ENCODE measurements at regions not wholly inside any gene's neighbourhood (a gene's known extent, or its start where the extent isn't known, plus 50 kb on each side); places are given as distances from the start of the nearest gene placed in this dataset.

GRCh38 chr1:101081496-101082488 is 56.2 kb upstream of the DPH5 start:
- in situ Hi-C loops (cut with HindIII; ENCODE audit: low pct_ligation_motif_present, low sequenced_read_pairs), result no loop called here
- Histone ChIP-seq H3K36me3 (replicated peaks) (no peaks in the 10 kb centered on the region), H3K27me3 (replicated peaks) (no peaks in the 10 kb centered on the region), H3K27ac (no peak overlapping the region), H3K4me3 (ENCODE audit: low read depth, low read length) (no peak overlapping the region)
- TF ChIP-seq, protein P1, sequence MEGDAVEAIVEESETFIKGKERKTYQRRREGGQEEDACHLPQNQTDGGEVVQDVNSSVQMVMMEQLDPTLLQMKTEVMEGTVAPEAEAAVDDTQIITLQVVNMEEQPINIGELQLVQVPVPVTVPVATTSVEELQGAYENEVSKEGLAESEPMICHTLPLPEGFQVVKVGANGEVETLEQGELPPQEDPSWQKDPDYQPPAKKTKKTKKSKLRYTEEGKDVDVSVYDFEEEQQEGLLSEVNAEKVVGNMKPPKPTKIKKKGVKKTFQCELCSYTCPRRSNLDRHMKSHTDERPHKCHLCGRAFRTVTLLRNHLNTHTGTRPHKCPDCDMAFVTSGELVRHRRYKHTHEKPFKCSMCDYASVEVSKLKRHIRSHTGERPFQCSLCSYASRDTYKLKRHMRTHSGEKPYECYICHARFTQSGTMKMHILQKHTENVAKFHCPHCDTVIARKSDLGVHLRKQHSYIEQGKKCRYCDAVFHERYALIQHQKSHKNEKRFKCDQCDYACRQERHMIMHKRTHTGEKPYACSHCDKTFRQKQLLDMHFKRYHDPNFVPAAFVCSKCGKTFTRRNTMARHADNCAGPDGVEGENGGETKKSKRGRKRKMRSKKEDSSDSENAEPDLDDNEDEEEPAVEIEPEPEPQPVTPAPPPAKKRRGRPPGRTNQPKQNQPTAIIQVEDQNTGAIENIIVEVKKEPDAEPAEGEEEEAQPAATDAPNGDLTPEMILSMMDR (IDR thresholded peaks at IDR 0.05; ENCODE audit: low read depth, low read length, missing control alignments), result no peak
- DNase-seq, result no peak

GRCh38 chr1:101080859-101081258 is 55.3 kb upstream of the DPH5 start:
- TF ChIP-seq, protein P1 (IDR thresholded peaks at IDR 0.05; ENCODE audit: low read depth, low read length, missing control alignments), result no peak
- H3K27ac ChIP-seq, result no peak overlapping the region
- no peak overlapping the region for H3K4me3 ChIP-seq (ENCODE audit: low read depth, low read length)
- no peaks in the 10 kb centered on the region for H3K27me3 ChIP-seq (replicated peaks)
- no peak for DNase-seq
- in situ Hi-C loops (cut with HindIII; ENCODE audit: low pct_ligation_motif_present, low sequenced_read_pairs), result no loop called here
- H3K36me3 ChIP-seq (replicated peaks), result no peaks in the 10 kb centered on the region

- in situ Hi-C loops (cut with HindIII; ENCODE audit: low pct_ligation_motif_present, low sequenced_read_pairs), result no loop called here
- Histone ChIP-seq H3K36me3 (replicated peaks) (no peaks in the 10 kb centered on the region), H3K27me3 (replicated peaks) (no peaks in the 10 kb centered on the region), H3K4me3 (ENCODE audit: low read depth, low read length) (no peak overlapping the region), H3K27ac (no peak overlapping the region)
- no peak for DNase-seq
- TF ChIP-seq, protein P1 (IDR thresholded peaks at IDR 0.05; ENCODE audit: low read depth, low read length, missing control alignments), result no peak
Measured at GRCh38 chr1:101079341-101079740, 53.8 kb upstream of the DPH5 start.

DNA sequence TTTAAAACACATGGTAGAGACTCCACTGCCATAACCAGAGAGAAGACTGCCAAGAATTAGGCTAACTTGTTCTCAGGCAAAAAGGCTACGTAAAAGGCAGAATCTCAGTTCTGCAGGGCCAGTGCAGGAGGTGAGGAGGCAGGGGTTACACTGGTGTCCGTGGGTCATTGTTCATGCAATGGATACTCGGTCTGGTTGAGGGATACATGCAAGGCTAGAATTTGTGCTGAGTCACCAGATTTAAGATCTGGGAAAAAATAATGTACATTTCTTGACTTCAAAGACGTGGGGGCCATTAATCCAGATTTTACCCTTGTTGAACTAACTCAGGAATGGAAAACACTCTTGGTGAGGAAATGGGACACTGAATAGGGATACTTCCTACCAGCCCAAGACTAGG is 52.3 kb upstream of the DPH5 start:
- DNase-seq, result no peak
- TF ChIP-seq, protein P1 (IDR thresholded peaks at IDR 0.05; ENCODE audit: low read depth, low read length, missing control alignments), result no peak
- no peaks in the 10 kb centered on the region for H3K36me3 ChIP-seq (replicated peaks)
- H3K4me3 ChIP-seq (ENCODE audit: low read depth, low read length), result no peak overlapping the region
- no peaks in the 10 kb centered on the region for H3K27me3 ChIP-seq (replicated peaks)
- in situ Hi-C loops (cut with HindIII; ENCODE audit: low pct_ligation_motif_present, low sequenced_read_pairs), result no loop called here
- no peak overlapping the region for H3K27ac ChIP-seq

DNA sequence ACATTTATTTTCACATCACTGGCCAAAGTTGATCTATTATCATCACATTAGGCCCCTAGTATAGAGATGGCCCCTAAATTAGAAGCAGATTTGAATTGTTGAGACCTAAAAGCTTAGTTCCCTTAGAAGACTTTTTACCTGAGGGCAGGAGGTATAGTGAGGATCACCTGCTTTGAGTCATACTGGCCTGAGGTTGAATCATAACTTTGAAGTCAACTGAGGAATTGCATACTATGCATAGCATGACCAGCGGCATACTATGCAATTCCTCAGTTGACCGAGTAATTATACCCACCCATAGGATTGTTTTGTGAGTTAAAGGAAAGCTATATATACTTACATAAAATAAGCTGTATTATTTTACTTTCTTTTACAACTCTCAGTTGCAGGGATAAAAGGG is 50.3 kb upstream of the DPH5 start:
- Histone ChIP-seq H3K4me3 (ENCODE audit: low read depth, low read length) (no peak overlapping the region), H3K36me3 (replicated peaks) (no peaks in the 10 kb centered on the region), H3K27ac (no peak overlapping the region), H3K27me3 (replicated peaks) (no peaks in the 10 kb centered on the region)
- TF ChIP-seq, protein P1 (IDR thresholded peaks at IDR 0.05; ENCODE audit: low read depth, low read length, missing control alignments), result no peak
- in situ Hi-C loops (cut with HindIII; ENCODE audit: low pct_ligation_motif_present, low sequenced_read_pairs), result no loop called here
- no peak for DNase-seq

Measured in brain microvascular endothelial cell (primary cell).